HPDE6-E6E7 (cell line): ENCODE measurements at regions not wholly inside any gene's neighbourhood (a gene's known extent, or its start where the extent isn't known, plus 50 kb on each side); places are given as distances from the start of the nearest gene placed in this dataset.
A peak's percentile ranks its signal among the peaks of the same experiment; 100 is the strongest.

ENCODE experiments used
- DNase-seq: peaks from one replicate; pipeline ENCODE4 v3.0.0; 2011; ENCODE audit warnings: missing footprints; ENCODE audit errors: extremely low spot score

GRCh38 chr12:91629440-91629839, 446.8 kb upstream of the DCN start:
- no peak for DNase-seq

- DNase-seq = no peak
Measured at GRCh38 chr12:91628656-91629055, 446.0 kb upstream of the DCN start.

GRCh38 chr12:91627225-91627624, 444.6 kb upstream of the DCN start:
- DNase-seq = peak; percentile 7

GRCh38 chr12:91622981-91623380, 440.4 kb upstream of the DCN start:
- DNase-seq = no peak

- no peak for DNase-seq
Measured at GRCh38 chr12:91622037-91622436, 439.4 kb upstream of the DCN start.

- DNase-seq = no peak
Measured at GRCh38 chr12:91620992-91621391, 438.4 kb upstream of the DCN start.

- DNase-seq = no peak
Measured at GRCh38 chr12:91620422-91620821, 437.8 kb upstream of the DCN start.

GRCh38 chr12:91618281-91618680, 435.7 kb upstream of the DCN start:
- no peak for DNase-seq

- DNase-seq = no peak
Measured at GRCh38 chr12:91617818-91618217, 435.2 kb upstream of the DCN start.

- no peak for DNase-seq
Measured at GRCh38 chr12:91616416-91616815, 433.8 kb upstream of the DCN start.

GRCh38 chr12:91613223-91613779, 430.7 kb upstream of the DCN start:
- no peak for DNase-seq

- no peak for DNase-seq
Measured at GRCh38 chr12:91610561-91610960, 427.9 kb upstream of the DCN start.

GRCh38 chr12:91609283-91609682, 426.7 kb upstream of the DCN start:
- DNase-seq = no peak

GRCh38 chr12:91608542-91608941, 425.9 kb upstream of the DCN start:
- DNase-seq = no peak

- DNase-seq = no peak
Measured at GRCh38 chr12:91606662-91607377, 424.2 kb upstream of the DCN start.

GRCh38 chr12:91604897-91605296, 422.3 kb upstream of the DCN start:
- DNase-seq = no peak

GRCh38 chr12:91603060-91603459, 420.4 kb upstream of the DCN start:
- no peak for DNase-seq

GRCh38 chr12:91601054-91601453, 418.4 kb upstream of the DCN start:
- DNase-seq = no peak

GRCh38 chr12:91594715-91595114, 412.1 kb upstream of the DCN start:
- DNase-seq = no peak

- no peak for DNase-seq
Measured at GRCh38 chr12:91591639-91591987, 409.0 kb upstream of the DCN start.

GRCh38 chr12:91590966-91591638, 408.5 kb upstream of the DCN start:
- no peak for DNase-seq

GRCh38 chr12:91588874-91589454, 406.3 kb upstream of the DCN start:
- DNase-seq = no peak

- DNase-seq = no peak
Measured at GRCh38 chr12:91586015-91586414, 403.4 kb upstream of the DCN start.
